ENCODE measurements at regions not wholly inside any gene's neighbourhood (a gene's known extent, or its start where the extent isn't known, plus 50 kb on each side); places are given as distances from the start of the nearest gene placed in this dataset.

- H3K27ac ChIP-seq = peak overlapping the region in 1 of 2 experiments; percentile 2; a peak in 1 of 6 replicates
- H3K9me3 ChIP-seq = no peaks in the 10 kb centered on the region
- H3K4me3 ChIP-seq = no peak overlapping the region
- ATAC-seq = peak in 1 of 2 experiments; percentile 61; a peak in 3 of 6 replicates
- no peak for TF ChIP-seq JUN (IDR thresholded peaks at IDR 0.05)
- TF ChIP-seq FOXS1 (CRISPR knock-in tag; IDR thresholded peaks at IDR 0.05) = no peak
- TF ChIP-seq EP300 (IDR thresholded peaks at IDR 0.05) = no peak
- TF ChIP-seq KDM1A (IDR thresholded peaks at IDR 0.05; ENCODE audit: low read depth) = no peak
- no peak for TF ChIP-seq POLR2AphosphoS2 (conservative IDR thresholded peaks at IDR 0.05; ENCODE audit: low read length)
- TF ChIP-seq ZSCAN20 (CRISPR knock-in tag; IDR thresholded peaks at IDR 0.05) = no peak
- TF ChIP-seq RAD21 (conservative IDR thresholded peaks at IDR 0.05 in 1 of 2, IDR thresholded peaks at IDR 0.05 in 1 of 2) = no peak
- TF ChIP-seq, protein P1, sequence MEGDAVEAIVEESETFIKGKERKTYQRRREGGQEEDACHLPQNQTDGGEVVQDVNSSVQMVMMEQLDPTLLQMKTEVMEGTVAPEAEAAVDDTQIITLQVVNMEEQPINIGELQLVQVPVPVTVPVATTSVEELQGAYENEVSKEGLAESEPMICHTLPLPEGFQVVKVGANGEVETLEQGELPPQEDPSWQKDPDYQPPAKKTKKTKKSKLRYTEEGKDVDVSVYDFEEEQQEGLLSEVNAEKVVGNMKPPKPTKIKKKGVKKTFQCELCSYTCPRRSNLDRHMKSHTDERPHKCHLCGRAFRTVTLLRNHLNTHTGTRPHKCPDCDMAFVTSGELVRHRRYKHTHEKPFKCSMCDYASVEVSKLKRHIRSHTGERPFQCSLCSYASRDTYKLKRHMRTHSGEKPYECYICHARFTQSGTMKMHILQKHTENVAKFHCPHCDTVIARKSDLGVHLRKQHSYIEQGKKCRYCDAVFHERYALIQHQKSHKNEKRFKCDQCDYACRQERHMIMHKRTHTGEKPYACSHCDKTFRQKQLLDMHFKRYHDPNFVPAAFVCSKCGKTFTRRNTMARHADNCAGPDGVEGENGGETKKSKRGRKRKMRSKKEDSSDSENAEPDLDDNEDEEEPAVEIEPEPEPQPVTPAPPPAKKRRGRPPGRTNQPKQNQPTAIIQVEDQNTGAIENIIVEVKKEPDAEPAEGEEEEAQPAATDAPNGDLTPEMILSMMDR (IDR thresholded peaks at IDR 0.05) = no peak
- no peak for TF ChIP-seq SMC3 (IDR thresholded peaks at IDR 0.05)
- TF ChIP-seq CHD2 (IDR thresholded peaks at IDR 0.05; ENCODE audit: low read length, partially characterized antibody) = no peak
- no peak for TF ChIP-seq PHF8 (IDR thresholded peaks at IDR 0.05; ENCODE audit: borderline replicate concordance, low read depth)
- no peak for TF ChIP-seq FOSL2 (IDR thresholded peaks at IDR 0.05)
- TF ChIP-seq FOSL2 (CRISPR knock-in tag; IDR thresholded peaks at IDR 0.05) = no peak
- WGBS (ENCODE audit: missing lambda C conversion rate) = 57% methylated on average over 17 of the region's 17 CpGs
- POLR2A ChIA-PET = interaction anchor here (0.6 kb wide), 1 partner anchor 99 kb away, joined by 3 read pairs; no protein-coding TSS in a partner anchor
- FAIRE-seq = no peak
- peaks cover 14% of the 10 kb centered on the region; the same call in 1 of the 3 replicates for H3K4me1 ChIP-seq
- peak overlapping the region; percentile 22; the same call in 2 of the 3 replicates for H3K4me2 ChIP-seq
- DNase-seq (ENCODE audit: low read depth in 1 of 2, low spot score in 1 of 2) = no peak
- CTCF ChIA-PET = interaction anchor here (1.0 to 1.2 kb wide), 3 partner anchors 18 to 31 kb away, joined by 3 to 5 read pairs (median 3); no protein-coding TSS in a partner anchor
These were observed 110.1 kb downstream of the FOXD1 start for GRCh38 chr5:73338256-73339050.

GRCh38 chr5:73337586-73338255 lies 110.9 kb downstream of the FOXD1 start:
- Histone ChIP-seq H3K4me1 (peaks cover 14% of the 10 kb centered on the region; the same call in 1 of the 3 replicates), H3K9me3 (no peaks in the 10 kb centered on the region), H3K27ac (no peak overlapping the region; a peak in 1 of 6 replicates), H3K4me2 (peak overlapping the region; percentile 22; the same call in 1 of the 3 replicates), H3K4me3 (no peak overlapping the region)
- CTCF ChIA-PET = interaction anchor here (1.0 to 1.1 kb wide), 2 partner anchors 17 to 30 kb away, joined by 3 read pairs; no protein-coding TSS in a partner anchor
- no peak for DNase-seq (ENCODE audit: low read depth in 1 of 2, low spot score in 1 of 2)
- 80% methylated on average over 9 of the region's 9 CpGs for WGBS (ENCODE audit: missing lambda C conversion rate)
- POLR2A ChIA-PET = no interaction called here
- ATAC-seq = peak in 1 of 2 experiments; percentile 33; a peak in 3 of 6 replicates
- FAIRE-seq = no peak
- TF ChIP-seq JUNB (IDR thresholded peaks at IDR 0.05) (no peak), MAFK (IDR thresholded peaks at IDR 0.05; ENCODE audit: partially characterized antibody) (no peak), GATA3 (IDR thresholded peaks at IDR 0.05; ENCODE audit: borderline replicate concordance) (no peak), TFCP2L1 (CRISPR knock-in tag; IDR thresholded peaks at IDR 0.05) (no peak), NPAS2 (CRISPR knock-in tag; IDR thresholded peaks at IDR 0.05; ENCODE audit: borderline replicate concordance) (no peak), RFX5 (IDR thresholded peaks at IDR 0.05) (no peak), HOXB5 (CRISPR knock-in tag; IDR thresholded peaks at IDR 0.05) (no peak), ZNF302 (CRISPR knock-in tag; IDR thresholded peaks at IDR 0.05) (no peak), ZC3H11A (IDR thresholded peaks at IDR 0.05) (no peak), KDM5A (IDR thresholded peaks at IDR 0.05) (no peak), FOSL2 (IDR thresholded peaks at IDR 0.05) (no peak), FOSL2 (CRISPR knock-in tag; IDR thresholded peaks at IDR 0.05) (no peak), HOXB13 (CRISPR knock-in tag; IDR thresholded peaks at IDR 0.05; ENCODE audit: low read depth) (no peak), ZSCAN20 (CRISPR knock-in tag; IDR thresholded peaks at IDR 0.05) (no peak), MAZ (IDR thresholded peaks at IDR 0.05; ENCODE audit: borderline replicate concordance, low read depth, low read length) (no peak), HES2 (IDR thresholded peaks at IDR 0.05) (no peak), RARB (CRISPR knock-in tag; IDR thresholded peaks at IDR 0.05) (no peak), CHD4 (IDR thresholded peaks at IDR 0.05; ENCODE audit: borderline replicate concordance) (no peak)
- TF ChIP-seq, protein P2, sequence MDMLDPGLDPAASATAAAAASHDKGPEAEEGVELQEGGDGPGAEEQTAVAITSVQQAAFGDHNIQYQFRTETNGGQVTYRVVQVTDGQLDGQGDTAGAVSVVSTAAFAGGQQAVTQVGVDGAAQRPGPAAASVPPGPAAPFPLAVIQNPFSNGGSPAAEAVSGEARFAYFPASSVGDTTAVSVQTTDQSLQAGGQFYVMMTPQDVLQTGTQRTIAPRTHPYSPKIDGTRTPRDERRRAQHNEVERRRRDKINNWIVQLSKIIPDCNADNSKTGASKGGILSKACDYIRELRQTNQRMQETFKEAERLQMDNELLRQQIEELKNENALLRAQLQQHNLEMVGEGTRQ (IDR thresholded peaks at IDR 0.05) = no peak
- TF ChIP-seq, protein P3, sequence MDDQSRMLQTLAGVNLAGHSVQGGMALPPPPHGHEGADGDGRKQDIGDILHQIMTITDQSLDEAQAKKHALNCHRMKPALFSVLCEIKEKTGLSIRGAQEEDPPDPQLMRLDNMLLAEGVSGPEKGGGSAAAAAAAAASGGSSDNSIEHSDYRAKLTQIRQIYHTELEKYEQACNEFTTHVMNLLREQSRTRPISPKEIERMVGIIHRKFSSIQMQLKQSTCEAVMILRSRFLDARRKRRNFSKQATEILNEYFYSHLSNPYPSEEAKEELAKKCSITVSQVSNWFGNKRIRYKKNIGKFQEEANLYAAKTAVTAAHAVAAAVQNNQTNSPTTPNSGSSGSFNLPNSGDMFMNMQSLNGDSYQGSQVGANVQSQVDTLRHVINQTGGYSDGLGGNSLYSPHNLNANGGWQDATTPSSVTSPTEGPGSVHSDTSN (IDR thresholded peaks at IDR 0.05) = no peak
- TF ChIP-seq, protein P4, sequence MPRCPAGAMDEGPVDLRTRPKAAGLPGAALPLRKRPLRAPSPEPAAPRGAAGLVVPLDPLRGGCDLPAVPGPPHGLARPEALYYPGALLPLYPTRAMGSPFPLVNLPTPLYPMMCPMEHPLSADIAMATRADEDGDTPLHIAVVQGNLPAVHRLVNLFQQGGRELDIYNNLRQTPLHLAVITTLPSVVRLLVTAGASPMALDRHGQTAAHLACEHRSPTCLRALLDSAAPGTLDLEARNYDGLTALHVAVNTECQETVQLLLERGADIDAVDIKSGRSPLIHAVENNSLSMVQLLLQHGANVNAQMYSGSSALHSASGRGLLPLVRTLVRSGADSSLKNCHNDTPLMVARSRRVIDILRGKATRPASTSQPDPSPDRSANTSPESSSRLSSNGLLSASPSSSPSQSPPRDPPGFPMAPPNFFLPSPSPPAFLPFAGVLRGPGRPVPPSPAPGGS (IDR thresholded peaks at IDR 0.05) = no peak

All from A549 (cell line).